Spleen (tissue), 7 donors: ENCODE measurements at regions not wholly inside any gene's neighbourhood (a gene's known extent, or its start where the extent isn't known, plus 50 kb on each side); places are given as distances from the start of the nearest gene placed in this dataset.

Source experiments
- POLR2A ChIP-seq, 3 donors: fragments of 450-650 bp; IDR thresholded peaks; one replicate each; pipeline ENCODE4 v1.5.1; 2017; ENCODE audit warnings: antibody characterized with exemption in 3 of 3, mild to moderate bottlenecking in 1 of 3
- POLR2AphosphoS5 ChIP-seq, 3 donors: sonication (generic); formaldehyde crosslinking; IDR thresholded peaks; one replicate each; pipeline ENCODE4 v1.5.1; 2017; ENCODE audit warnings: antibody characterized with exemption in 3 of 3
- TF ChIP-seq, protein P1 (sequence below), 11 experiments: fragments of 200-600 bp in 7 of 11; fragments of 450-650 bp in 4 of 11; sonication (generic) in 4 of 11; IDR thresholded peaks in 8 of 11; conservative IDR thresholded peaks in 3 of 11; 1 replicate in 7 of 11; 2 replicates in 4 of 11; pipeline versions ENCODE4 v1.4.0 to v1.8.0; 2016 to 2021; ENCODE audit warnings: antibody characterized with exemption in 11 of 11, inconsistent platforms in 4 of 11, mild to moderate bottlenecking in 1 of 11
- donor health status: DM: no; HTN: no; CAD: no; lungs with moderate emphysema.
- donor health status: DM: no; HTN: no; CAD: no.
- donor health status: DM: no; HTN: no; CAD: no.

DNA sequence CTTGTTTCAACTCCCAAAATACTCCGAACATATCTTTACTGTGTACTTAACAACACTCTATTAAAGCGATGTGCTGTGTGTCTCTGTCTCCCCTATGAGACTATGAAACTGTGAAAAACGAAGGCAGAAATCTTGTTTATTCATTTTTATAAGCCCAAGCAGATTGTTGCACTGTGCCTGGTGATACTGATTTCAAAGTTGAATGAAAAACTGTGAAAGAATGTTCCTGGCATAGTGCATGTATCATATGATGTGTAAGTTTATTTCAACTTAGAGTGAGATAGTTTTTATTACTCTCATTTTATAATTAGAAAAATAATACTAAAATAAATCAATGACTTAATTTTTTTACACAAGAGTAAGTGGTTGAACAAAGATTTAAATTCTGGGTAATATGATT, 471.9 kb upstream of the PCDH15 start:
- TF ChIP-seq, protein P1, sequence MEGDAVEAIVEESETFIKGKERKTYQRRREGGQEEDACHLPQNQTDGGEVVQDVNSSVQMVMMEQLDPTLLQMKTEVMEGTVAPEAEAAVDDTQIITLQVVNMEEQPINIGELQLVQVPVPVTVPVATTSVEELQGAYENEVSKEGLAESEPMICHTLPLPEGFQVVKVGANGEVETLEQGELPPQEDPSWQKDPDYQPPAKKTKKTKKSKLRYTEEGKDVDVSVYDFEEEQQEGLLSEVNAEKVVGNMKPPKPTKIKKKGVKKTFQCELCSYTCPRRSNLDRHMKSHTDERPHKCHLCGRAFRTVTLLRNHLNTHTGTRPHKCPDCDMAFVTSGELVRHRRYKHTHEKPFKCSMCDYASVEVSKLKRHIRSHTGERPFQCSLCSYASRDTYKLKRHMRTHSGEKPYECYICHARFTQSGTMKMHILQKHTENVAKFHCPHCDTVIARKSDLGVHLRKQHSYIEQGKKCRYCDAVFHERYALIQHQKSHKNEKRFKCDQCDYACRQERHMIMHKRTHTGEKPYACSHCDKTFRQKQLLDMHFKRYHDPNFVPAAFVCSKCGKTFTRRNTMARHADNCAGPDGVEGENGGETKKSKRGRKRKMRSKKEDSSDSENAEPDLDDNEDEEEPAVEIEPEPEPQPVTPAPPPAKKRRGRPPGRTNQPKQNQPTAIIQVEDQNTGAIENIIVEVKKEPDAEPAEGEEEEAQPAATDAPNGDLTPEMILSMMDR (IDR thresholded peaks at IDR 0.05 in 8 of 11, conservative IDR thresholded peaks at IDR 0.05 in 3 of 11) = no peak
- TF ChIP-seq POLR2A (IDR thresholded peaks at IDR 0.05) (no peak), POLR2AphosphoS5 (IDR thresholded peaks at IDR 0.05) (no peak)
